Activated naive CD8-positive, alpha-beta T cell treated with anti-CD3 and anti-CD28 coated beads, Interleukin-2, amount 10 ng/mL, durations not matched to agents 7 days and 5 days (primary cell): ENCODE measurements at regions not wholly inside any gene's neighbourhood (a gene's known extent, or its start where the extent isn't known, plus 50 kb on each side); places are given as distances from the start of the nearest gene placed in this dataset.

Experiments
- ATAC-seq: fragments of 150-1000 bp; cut with Tn5 transposase; one replicate; pipeline ENCODE4 v1.10.0; 2021; ENCODE audit warnings: low read depth, moderate library complexity
- POLR2A ChIA-PET: fragments of 350-600 bp; sonication (Branson Sonifier 250); formaldehyde crosslinking; loops from one replicate; lab custom pipeline; 2021; ENCODE audit warnings: antibody characterized with exemption; lab: Charles Lee
- DNase-seq: peaks from one replicate; pipeline ENCODE4 v3.0.0; 2021
- H3K27ac Mint-ChIP-seq: one replicate; pipeline ENCODE4 v1.8.0; 2022; ENCODE audit warnings: mild to moderate bottlenecking, mixed read lengths
- H3K27me3 Mint-ChIP-seq: one replicate; pipeline ENCODE4 v1.8.0; 2022; ENCODE audit warnings: mild to moderate bottlenecking, moderate library complexity, mixed read lengths
- H3K36me3 Mint-ChIP-seq: one replicate; pipeline ENCODE4 v1.8.0; 2021; ENCODE audit warnings: mild to moderate bottlenecking, mixed read lengths
- H3K4me1 Mint-ChIP-seq: one replicate; pipeline ENCODE4 v1.8.0; 2021; ENCODE audit warnings: mixed read lengths
- H3K4me3 Mint-ChIP-seq: one replicate; pipeline ENCODE4 v1.8.0; 2022; ENCODE audit warnings: mild to moderate bottlenecking, moderate library complexity, mixed read lengths
- H3K9me3 Mint-ChIP-seq: one replicate; pipeline ENCODE4 v1.8.0; 2021; ENCODE audit warnings: mixed read lengths

DNA sequence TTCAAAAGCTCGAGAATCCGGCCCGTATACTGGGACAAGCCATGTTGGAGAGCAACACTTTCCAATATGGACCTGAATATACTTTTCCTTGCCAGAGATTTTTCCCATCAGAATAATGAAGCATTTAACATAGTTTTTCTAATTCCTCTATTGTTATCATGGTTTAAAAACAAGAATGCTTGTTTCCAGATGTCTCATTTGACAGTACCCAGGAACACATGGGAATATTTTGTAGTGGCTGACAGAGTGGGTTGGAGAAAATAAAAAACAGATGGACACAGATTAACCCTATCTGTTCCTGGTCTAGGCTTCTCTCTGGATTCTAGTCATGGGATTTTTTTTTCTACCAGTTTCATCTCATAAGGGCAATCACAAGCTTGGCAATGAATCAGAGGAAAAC, 164.8 kb upstream of the CEP162 start:
- H3K4me1 Mint-ChIP-seq: no peaks in the 10 kb centered on the region
- no peak for ATAC-seq

DNA sequence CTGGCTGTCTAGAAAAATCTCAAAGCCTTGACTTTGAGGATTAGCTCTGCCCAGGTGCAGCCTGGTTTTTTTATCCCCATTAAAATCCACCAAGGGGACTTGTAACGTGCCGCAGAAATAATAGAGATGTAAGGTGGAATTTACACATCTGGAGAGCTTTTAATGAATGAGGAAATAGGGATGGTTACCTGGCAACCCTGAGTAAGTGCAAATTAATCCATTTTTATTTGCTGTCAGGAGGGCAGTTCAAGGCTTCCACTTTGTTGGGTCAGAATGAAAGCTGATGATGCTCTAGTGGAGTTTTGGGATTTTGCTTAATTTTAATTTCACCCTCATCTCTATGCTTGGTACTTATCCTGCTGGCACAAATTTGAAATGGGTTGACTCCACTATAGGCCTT, 163.4 kb upstream of the CEP162 start:
- Mint-ChIP-seq H3K27me3 (no peaks in the 10 kb centered on the region), H3K4me1 (no peaks in the 10 kb centered on the region), H3K4me3 (no peak overlapping the region), H3K9me3 (peaks cover 1% of the 10 kb centered on the region), H3K36me3 (no peaks in the 10 kb centered on the region), H3K27ac (no peak overlapping the region)
- ATAC-seq: no peak
- POLR2A ChIA-PET: no interaction called here
- no peak for DNase-seq

More for the DNA sequence above, 164.8 kb upstream of the CEP162 start:
- Mint-ChIP-seq H3K9me3 (peaks cover 1% of the 10 kb centered on the region), H3K4me3 (no peak overlapping the region), H3K27me3 (no peaks in the 10 kb centered on the region), H3K36me3 (no peaks in the 10 kb centered on the region), H3K27ac (no peak overlapping the region)
- POLR2A ChIA-PET: no interaction called here
- DNase-seq: no peak

DNA sequence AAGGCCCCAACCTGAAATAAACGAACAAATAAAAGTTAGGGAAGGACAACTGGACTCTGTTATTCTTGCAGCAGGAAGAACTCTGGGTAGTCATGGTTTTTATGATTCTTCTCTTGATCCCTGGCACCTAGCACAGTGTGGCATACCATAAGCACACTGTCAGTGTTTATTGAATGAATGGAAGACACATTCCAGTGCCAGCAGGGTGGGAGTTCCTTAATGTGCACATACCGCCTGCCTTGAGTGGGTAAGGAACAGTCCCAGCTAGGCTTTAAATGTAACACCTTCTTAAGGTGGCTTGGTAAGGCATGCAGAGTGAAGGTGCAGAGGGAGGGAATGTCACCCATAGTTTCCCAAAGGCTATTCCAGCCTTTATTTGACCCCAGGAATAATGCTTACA, 162.9 kb upstream of the CEP162 start:
- POLR2A ChIA-PET: no interaction called here
- H3K27ac Mint-ChIP-seq: no peak overlapping the region
- no peak overlapping the region for H3K4me3 Mint-ChIP-seq
- no peaks in the 10 kb centered on the region for H3K27me3 Mint-ChIP-seq
- no peak for DNase-seq
- peaks cover 1% of the 10 kb centered on the region for H3K9me3 Mint-ChIP-seq
- no peaks in the 10 kb centered on the region for H3K36me3 Mint-ChIP-seq
- ATAC-seq: no peak
- no peaks in the 10 kb centered on the region for H3K4me1 Mint-ChIP-seq

DNA sequence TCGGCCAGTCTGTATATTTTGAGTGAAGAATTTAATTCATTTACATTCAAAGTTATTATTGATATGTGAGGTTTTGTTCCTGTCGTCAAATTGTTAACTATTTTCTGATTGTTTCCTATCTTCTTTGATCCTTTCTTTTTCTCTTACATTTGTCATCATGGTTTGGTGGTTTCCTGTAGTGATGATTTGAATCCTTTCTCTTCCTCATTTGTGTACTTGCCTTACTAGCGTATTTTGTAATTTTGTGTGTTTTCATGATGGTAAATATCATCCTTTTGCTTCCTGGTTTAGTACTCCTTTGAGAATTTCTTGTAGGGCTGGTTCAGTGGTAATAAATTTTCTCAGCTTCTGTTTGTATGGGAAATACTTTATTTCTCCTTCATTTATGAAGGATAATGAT, 151.7 kb upstream of the CEP162 start:
- H3K4me1 Mint-ChIP-seq: no peaks in the 10 kb centered on the region
- H3K4me3 Mint-ChIP-seq: no peak overlapping the region
- no peak overlapping the region for H3K27ac Mint-ChIP-seq
- peaks cover 3% of the 10 kb centered on the region for H3K9me3 Mint-ChIP-seq
- ATAC-seq (no peak), DNase-seq (no peak)
- POLR2A ChIA-PET: no interaction called here
- no peaks in the 10 kb centered on the region for H3K36me3 Mint-ChIP-seq
- H3K27me3 Mint-ChIP-seq: no peaks in the 10 kb centered on the region

DNA sequence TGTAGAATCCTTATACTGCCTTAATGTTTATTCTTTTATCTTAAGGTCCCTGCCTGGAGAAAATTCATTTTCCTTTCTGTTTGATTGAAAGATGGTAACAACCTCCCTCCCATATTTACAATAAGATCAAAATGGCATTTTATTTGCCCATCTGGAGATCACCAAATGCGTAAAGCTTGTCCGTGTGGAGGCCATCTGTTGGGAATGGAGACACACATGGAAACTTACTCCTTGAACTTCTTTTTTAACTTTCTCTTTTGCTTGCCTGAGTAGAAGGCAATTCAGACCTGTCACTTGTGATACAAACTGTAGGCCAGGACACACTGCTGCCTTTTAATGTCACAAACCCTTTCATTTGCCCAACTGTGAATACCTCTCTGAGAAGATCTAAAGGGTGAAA, 144.8 kb upstream of the CEP162 start:
- H3K27ac Mint-ChIP-seq: no peak overlapping the region
- H3K9me3 Mint-ChIP-seq: no peaks in the 10 kb centered on the region
- H3K27me3 Mint-ChIP-seq: no peaks in the 10 kb centered on the region
- no peaks in the 10 kb centered on the region for H3K36me3 Mint-ChIP-seq
- no peaks in the 10 kb centered on the region for H3K4me1 Mint-ChIP-seq
- POLR2A ChIA-PET: no interaction called here
- H3K4me3 Mint-ChIP-seq: no peak overlapping the region
- ATAC-seq (no peak), DNase-seq (no peak)

DNA sequence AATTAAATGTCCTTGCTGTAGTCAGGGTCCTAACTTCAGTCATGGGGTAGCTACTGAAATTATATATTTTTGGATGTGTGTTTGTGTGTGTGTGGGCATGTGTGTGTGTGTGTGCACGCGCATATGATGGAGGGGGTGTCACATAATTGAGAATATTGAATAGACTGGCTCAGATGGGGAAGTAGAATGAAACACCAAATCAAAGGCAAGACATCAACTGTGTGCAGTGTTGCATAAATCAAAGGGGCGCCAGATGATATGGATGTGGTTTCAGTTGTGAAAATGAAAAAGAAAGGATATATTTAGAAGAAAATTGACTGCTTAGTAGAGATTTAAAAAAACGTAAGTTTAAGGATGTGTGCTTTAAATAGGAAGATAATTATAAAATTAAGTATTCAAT, 144.2 kb upstream of the CEP162 start:
- Mint-ChIP-seq H3K4me1 (no peaks in the 10 kb centered on the region), H3K9me3 (no peaks in the 10 kb centered on the region), H3K36me3 (no peaks in the 10 kb centered on the region), H3K4me3 (no peak overlapping the region), H3K27ac (no peak overlapping the region), H3K27me3 (no peaks in the 10 kb centered on the region)
- POLR2A ChIA-PET: no interaction called here
- DNase-seq (no peak), ATAC-seq (no peak)

DNA sequence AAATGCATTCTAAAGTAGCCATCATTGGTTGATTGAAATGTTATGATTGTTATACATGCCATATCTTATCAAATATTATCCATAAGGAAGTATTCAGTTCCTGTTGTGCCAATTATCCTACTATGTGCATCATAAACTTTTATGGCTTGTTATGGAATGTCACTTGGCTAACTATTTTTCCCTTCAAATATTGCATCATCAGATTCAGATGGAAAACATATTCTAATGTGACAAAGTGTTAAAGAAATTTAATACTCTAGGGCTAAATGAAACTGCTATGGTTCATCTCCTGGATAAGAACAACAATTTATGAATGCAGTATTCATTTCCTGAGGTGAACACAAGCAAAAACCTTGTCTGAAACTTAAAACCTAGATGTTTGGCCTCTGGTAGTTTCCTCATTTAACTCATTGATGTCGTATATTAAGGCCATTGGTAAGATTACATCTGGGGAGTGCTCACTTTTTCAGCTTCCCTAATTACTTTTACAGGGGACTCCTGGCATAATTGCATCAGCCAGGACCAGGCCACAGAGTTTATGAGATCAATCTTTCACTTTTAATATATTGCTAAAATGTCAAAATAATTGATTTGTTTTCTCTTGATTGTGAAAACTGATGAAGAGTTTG, 134.9 kb upstream of the CEP162 start:
- POLR2A ChIA-PET: no interaction called here
- Mint-ChIP-seq H3K4me1 (no peaks in the 10 kb centered on the region), H3K4me3 (no peak overlapping the region), H3K9me3 (no peaks in the 10 kb centered on the region), H3K27ac (no peak overlapping the region), H3K27me3 (no peaks in the 10 kb centered on the region), H3K36me3 (no peaks in the 10 kb centered on the region)
- ATAC-seq (no peak), DNase-seq (no peak)

DNA sequence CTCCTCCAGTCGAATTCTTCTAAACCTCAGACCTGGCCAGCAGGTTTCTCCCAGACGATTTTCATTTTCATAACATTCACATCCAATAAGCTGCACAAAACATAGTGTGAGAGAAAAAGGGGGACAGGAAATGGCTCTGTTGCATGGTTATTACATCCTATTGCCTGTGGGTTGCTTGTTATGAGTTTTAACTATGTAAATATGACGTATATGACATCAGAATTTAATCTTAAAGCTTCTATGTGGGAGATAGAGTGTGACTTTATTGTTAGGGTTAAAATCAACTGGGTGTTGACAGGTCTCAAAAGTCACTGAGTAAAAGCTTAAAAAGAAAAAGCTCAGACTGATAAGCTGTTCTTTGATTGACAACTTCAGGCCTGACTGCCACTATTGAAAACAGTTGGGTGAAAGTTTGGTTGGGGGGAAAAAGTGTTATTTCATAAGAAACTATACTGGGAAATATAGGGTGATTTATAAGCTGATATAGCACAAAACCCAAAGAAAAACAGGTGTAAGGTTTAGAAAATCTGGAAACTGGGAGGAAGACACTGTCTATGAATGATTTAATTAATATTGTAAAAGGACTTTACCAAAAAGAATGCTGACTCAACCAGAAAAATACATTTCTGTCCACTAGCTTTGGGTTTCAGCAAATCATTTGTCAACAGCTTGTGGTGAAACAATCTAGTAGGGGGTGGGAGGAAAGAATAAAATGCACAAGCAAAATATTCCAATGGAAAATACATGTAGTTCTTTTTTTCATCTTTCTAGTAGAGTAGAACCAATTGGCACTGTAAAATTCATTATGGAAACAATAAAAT, 134.1 kb upstream of the CEP162 start:
- no peaks in the 10 kb centered on the region for H3K36me3 Mint-ChIP-seq
- no peaks in the 10 kb centered on the region for H3K27me3 Mint-ChIP-seq
- no peaks in the 10 kb centered on the region for H3K4me1 Mint-ChIP-seq
- no peak overlapping the region for H3K27ac Mint-ChIP-seq
- POLR2A ChIA-PET: no interaction called here
- DNase-seq: no peak
- H3K9me3 Mint-ChIP-seq: no peaks in the 10 kb centered on the region
- no peak for ATAC-seq
- H3K4me3 Mint-ChIP-seq: no peak overlapping the region

DNA sequence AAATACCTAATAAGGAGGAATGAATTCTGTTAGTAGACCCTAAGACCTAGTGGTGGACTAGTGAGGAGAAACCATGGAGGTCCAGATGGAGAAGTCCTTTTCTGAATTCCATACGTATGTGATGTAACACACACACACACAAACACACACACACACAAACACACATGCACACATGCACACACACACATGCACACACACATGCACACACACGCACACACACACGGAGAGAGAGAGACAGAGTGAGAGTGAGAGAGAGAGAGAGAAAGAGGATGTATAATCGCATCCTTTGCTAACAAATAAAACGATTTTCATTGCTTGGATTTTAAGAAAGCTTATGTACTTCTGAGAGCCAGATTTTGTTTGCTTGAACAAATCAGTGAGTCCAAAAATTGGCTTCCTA, 132.6 kb upstream of the CEP162 start:
- Mint-ChIP-seq H3K27ac (no peak overlapping the region), H3K27me3 (no peaks in the 10 kb centered on the region), H3K36me3 (no peaks in the 10 kb centered on the region), H3K9me3 (no peaks in the 10 kb centered on the region), H3K4me1 (no peaks in the 10 kb centered on the region), H3K4me3 (no peak overlapping the region)
- DNase-seq: no peak
- POLR2A ChIA-PET: no interaction called here
- no peak for ATAC-seq

DNA sequence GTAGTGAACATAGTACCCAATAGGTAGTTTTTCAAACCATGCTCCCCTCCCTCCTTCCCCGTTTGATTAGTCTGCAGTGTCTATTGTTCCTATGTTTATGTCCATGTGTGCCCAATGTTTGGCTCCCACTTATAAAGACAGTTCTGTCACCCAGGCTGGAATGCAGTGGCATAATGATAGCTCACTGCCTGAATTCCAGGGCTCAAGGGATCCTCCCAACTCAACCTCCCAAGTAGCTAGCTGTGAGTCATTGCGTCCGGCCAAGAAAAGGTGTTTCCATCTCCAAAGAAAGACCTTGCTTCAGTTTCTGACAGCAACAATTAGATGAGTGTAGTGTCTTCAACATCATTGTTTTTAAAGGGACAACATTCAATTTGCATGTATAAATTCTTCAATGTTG, 131.1 kb upstream of the CEP162 start:
- ATAC-seq (no peak), DNase-seq (no peak)
- Mint-ChIP-seq H3K4me3 (no peak overlapping the region), H3K9me3 (no peaks in the 10 kb centered on the region), H3K27ac (no peak overlapping the region), H3K36me3 (no peaks in the 10 kb centered on the region), H3K4me1 (no peaks in the 10 kb centered on the region), H3K27me3 (no peaks in the 10 kb centered on the region)
- POLR2A ChIA-PET: no interaction called here

DNA sequence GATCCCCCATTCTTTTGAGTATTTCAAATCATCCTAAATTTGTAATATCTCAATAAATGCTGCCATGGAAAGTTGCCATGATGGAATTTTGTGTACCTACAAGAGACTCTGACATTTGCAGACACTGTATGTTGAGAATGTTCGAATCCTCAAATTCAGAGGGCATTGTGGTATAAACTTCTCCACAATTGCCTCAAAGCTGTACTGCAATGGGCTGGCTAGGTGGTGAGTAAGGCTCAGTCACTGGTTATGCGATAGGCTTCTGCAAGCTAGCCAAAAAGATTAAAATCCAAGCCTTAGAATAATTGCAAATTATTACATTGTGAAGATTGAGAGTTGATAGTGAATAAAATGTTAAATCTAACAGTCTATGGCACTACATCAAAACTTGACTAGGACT, 130.2 kb upstream of the CEP162 start:
- H3K27me3 Mint-ChIP-seq: no peaks in the 10 kb centered on the region
- H3K4me3 Mint-ChIP-seq: no peak overlapping the region
- POLR2A ChIA-PET: no interaction called here
- no peak overlapping the region for H3K27ac Mint-ChIP-seq
- no peaks in the 10 kb centered on the region for H3K9me3 Mint-ChIP-seq
- H3K36me3 Mint-ChIP-seq: no peaks in the 10 kb centered on the region
- no peaks in the 10 kb centered on the region for H3K4me1 Mint-ChIP-seq
- no peak for ATAC-seq
- DNase-seq: no peak

DNA sequence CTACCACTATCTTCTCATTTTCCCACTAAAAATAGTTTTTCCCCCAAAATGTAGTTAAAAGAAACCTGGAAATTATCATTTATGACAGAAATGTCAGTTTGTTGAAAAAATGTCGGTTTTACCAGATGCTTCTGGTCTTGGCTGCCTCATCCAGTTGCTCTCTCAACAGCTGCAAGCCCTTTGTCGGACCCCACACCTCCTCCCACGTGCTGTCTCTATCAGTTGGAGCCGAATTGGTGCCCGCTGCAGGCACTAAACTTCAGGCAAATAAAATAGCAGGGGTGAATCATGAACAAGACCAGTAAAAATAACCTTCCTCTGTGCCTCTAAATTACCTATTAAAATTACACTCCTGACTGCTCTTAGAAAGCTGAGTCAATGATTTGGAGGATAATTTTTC, 129.5 kb upstream of the CEP162 start:
- H3K27me3 Mint-ChIP-seq: no peaks in the 10 kb centered on the region
- no peaks in the 10 kb centered on the region for H3K9me3 Mint-ChIP-seq
- H3K4me1 Mint-ChIP-seq: no peaks in the 10 kb centered on the region
- DNase-seq (no peak), ATAC-seq (no peak)
- H3K4me3 Mint-ChIP-seq: no peak overlapping the region
- H3K36me3 Mint-ChIP-seq: no peaks in the 10 kb centered on the region
- H3K27ac Mint-ChIP-seq: no peak overlapping the region
- POLR2A ChIA-PET: no interaction called here

DNA sequence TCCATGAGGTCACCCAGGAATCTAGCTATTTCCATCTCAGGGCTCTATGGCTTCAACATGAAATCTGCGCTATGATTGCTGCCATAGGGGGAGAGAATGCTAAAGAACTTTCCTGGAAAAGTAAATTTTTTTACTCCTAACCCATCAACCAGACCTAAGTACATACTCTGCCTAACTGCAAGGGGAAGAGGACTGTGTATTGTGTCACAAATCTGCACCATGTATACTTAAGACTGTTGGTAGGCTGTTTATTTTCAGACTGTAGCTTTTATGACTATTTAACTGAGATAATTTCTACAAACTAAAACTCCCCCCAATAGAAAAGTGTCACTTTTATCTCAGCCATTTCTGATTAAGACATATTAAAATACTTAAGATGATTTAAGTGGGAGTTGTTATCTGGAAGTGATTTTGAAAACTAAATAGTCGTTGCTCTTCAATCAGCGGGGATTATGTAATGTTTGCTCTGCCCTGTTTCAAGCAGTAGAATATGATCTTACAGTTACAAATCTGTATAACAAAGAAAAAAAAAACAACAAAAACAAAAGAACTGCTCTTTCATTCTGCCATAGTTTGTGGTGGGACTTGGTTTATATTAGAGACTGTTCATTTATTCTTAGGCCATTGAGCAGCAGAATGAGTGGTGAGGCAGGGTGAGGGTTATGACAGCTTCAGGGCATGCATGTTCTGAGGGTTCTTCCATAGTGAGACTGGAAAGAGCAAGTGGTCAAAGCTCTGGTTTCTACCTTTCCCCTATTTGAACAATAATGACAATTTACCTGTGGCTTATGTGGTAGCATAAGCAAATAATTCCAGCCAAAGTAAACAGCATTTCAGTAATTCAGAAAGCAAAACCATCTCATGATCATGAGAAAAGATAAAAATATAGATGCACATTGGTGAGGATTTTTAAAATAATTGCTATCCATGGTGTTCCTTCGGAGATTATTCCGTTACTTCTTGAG, 126.3 kb upstream of the CEP162 start:
- DNase-seq (no peak), ATAC-seq (no peak)
- Mint-ChIP-seq H3K27me3 (no peaks in the 10 kb centered on the region), H3K4me1 (no peaks in the 10 kb centered on the region), H3K9me3 (no peaks in the 10 kb centered on the region), H3K4me3 (no peak overlapping the region), H3K27ac (no peak overlapping the region), H3K36me3 (no peaks in the 10 kb centered on the region)
- POLR2A ChIA-PET: no interaction called here
